ENCODE measurements at regions not wholly inside any gene's neighbourhood (a gene's known extent, or its start where the extent isn't known, plus 50 kb on each side); places are given as distances from the start of the nearest gene placed in this dataset.
A peak's percentile ranks its signal among the peaks of the same experiment; 100 is the strongest.
"Not testable (repeated sequence)": the region's sequence is repeated elsewhere in the genome, so short reads cannot be mapped to it uniquely, and the experiment has no call there.

- Mint-ChIP-seq H3K27me3 (ENCODE audit: unreplicated experiment) (no peaks in the 10 kb centered on the region), H3K4me3 (ENCODE audit: unreplicated experiment) (no peak overlapping the region), H3K9me3 (ENCODE audit: unreplicated experiment) (peaks cover 3% of the 10 kb centered on the region), H3K4me1 (ENCODE audit: low read depth, unreplicated experiment) (peaks cover 8% of the 10 kb centered on the region), H3K27ac (ENCODE audit: unreplicated experiment) (no peak overlapping the region), H3K36me3 (ENCODE audit: unreplicated experiment) (no peaks in the 10 kb centered on the region)
- no peak for TF ChIP-seq CTCF (IDR thresholded peaks at IDR 0.05; ENCODE audit: partially characterized antibody, unreplicated experiment)
- no peak for DNase-seq
These were observed 71.6 kb upstream of the HSPB3 start for GRCh38 chr5:54383941-54384340.

DNA sequence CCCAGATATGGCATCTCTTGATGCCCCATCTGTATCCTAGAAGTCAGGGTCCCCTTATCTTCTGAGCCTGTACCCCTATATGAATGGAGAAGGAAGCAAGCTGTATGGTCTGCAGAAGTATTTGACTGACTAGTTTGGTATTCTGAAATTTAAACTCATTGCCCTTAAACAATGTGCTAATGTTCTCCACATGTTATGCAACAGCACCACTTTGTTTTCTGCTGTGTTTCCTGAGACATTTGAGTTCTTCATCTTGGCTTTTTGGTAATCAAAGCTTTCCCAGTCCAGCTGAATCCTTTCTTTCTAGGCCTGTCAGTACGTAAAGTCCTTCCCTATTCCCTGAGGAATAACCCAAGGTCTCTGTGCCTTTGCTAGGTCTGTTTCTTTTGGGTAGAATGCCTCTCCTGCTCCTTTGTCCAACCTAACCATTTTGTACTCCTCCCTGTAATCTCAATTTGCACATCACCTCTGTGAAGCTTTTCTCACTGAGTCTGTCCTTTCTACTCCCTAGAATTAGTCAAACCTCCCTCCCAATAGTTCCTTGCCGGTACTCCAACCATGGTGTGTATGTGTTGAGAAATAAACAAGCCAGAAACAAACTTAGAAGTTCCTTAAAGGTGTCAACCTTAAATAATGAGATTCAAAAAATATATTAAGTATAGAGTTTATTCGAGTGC is 72.1 kb upstream of the HSPB3 start:
- no peak for DNase-seq
- H3K36me3 Mint-ChIP-seq (ENCODE audit: unreplicated experiment), result no peaks in the 10 kb centered on the region
- H3K27ac Mint-ChIP-seq (ENCODE audit: unreplicated experiment), result peak overlapping the region; percentile 49
- no peak overlapping the region for H3K4me3 Mint-ChIP-seq (ENCODE audit: unreplicated experiment)
- peaks cover 3% of the 10 kb centered on the region for H3K9me3 Mint-ChIP-seq (ENCODE audit: unreplicated experiment)
- peaks cover 8% of the 10 kb centered on the region for H3K4me1 Mint-ChIP-seq (ENCODE audit: low read depth, unreplicated experiment)
- no peaks in the 10 kb centered on the region for H3K27me3 Mint-ChIP-seq (ENCODE audit: unreplicated experiment)
- no peak for TF ChIP-seq CTCF (IDR thresholded peaks at IDR 0.05; ENCODE audit: partially characterized antibody, unreplicated experiment)

DNA sequence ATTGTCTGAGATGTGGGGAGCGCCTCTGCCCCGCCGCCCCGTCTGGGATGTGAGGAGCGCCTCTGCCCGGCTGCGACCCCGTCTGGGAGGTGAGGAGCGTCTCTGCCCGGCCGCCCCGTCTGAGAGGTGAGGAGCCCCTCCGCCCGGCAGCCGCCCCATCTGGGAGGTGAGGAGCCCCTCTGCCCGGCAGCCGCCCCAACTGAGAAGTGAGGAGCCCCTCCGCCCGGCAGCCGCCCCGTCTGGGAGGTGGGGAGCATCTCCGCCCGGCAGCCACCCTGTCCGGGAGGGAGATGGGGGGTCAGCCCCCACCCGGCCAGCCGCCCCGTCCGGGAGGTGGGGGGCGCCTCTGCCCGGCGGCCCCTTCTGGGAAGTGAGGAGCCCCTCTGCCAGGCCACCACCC is 70.9 kb upstream of the ARL15 start:
- H3K27ac Mint-ChIP-seq (ENCODE audit: unreplicated experiment); H3K4me1 Mint-ChIP-seq (ENCODE audit: low read depth, unreplicated experiment); H3K36me3 Mint-ChIP-seq (ENCODE audit: unreplicated experiment); H3K9me3 Mint-ChIP-seq (ENCODE audit: unreplicated experiment); H3K4me3 Mint-ChIP-seq (ENCODE audit: unreplicated experiment); H3K27me3 Mint-ChIP-seq (ENCODE audit: unreplicated experiment); DNase-seq: not testable (repeated sequence)

GRCh38 chr5:54379590-54379989 is 69.2 kb upstream of the ARL15 start:
- H3K27ac Mint-ChIP-seq (ENCODE audit: unreplicated experiment), result no peak overlapping the region
- no peaks in the 10 kb centered on the region for H3K27me3 Mint-ChIP-seq (ENCODE audit: unreplicated experiment)
- DNase-seq, result no peak
- peaks cover 3% of the 10 kb centered on the region for H3K9me3 Mint-ChIP-seq (ENCODE audit: unreplicated experiment)
- H3K4me1 Mint-ChIP-seq (ENCODE audit: low read depth, unreplicated experiment), result peaks cover 3% of the 10 kb centered on the region
- no peaks in the 10 kb centered on the region for H3K36me3 Mint-ChIP-seq (ENCODE audit: unreplicated experiment)
- TF ChIP-seq CTCF (IDR thresholded peaks at IDR 0.05; ENCODE audit: partially characterized antibody, unreplicated experiment), result no peak
- no peak overlapping the region for H3K4me3 Mint-ChIP-seq (ENCODE audit: unreplicated experiment)

GRCh38 chr5:54378707-54379106 is 68.3 kb upstream of the ARL15 start:
- H3K27me3 Mint-ChIP-seq (ENCODE audit: unreplicated experiment), result no peaks in the 10 kb centered on the region
- peaks cover 3% of the 10 kb centered on the region for H3K9me3 Mint-ChIP-seq (ENCODE audit: unreplicated experiment)
- H3K4me1 Mint-ChIP-seq (ENCODE audit: low read depth, unreplicated experiment), result peaks cover 3% of the 10 kb centered on the region
- no peak for DNase-seq
- TF ChIP-seq CTCF (IDR thresholded peaks at IDR 0.05; ENCODE audit: partially characterized antibody, unreplicated experiment), result no peak
- no peak overlapping the region for H3K27ac Mint-ChIP-seq (ENCODE audit: unreplicated experiment)
- H3K36me3 Mint-ChIP-seq (ENCODE audit: unreplicated experiment), result no peaks in the 10 kb centered on the region
- H3K4me3 Mint-ChIP-seq (ENCODE audit: unreplicated experiment), result no peak overlapping the region

DNA sequence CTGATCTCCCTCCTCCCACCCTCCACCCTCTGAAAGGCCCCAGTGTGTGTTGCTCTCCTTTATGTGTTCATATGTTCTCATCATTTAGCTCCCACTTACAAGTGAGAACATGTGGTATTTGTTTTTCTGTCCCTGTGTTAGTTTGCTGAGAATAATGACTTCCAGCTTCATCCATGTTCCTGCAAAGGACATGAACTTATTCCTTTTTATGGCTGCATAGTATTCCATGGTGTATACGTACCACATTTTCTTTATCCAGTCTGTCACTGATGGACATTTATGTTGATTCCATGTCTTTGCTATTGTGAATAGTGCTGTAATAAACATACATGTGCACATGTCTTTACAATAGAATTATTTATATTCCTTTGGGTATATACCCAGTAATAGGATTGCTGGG is 67.0 kb upstream of the ARL15 start:
- not testable (repeated sequence) for H3K4me3 Mint-ChIP-seq (ENCODE audit: unreplicated experiment); DNase-seq; H3K27me3 Mint-ChIP-seq (ENCODE audit: unreplicated experiment); H3K4me1 Mint-ChIP-seq (ENCODE audit: low read depth, unreplicated experiment); H3K36me3 Mint-ChIP-seq (ENCODE audit: unreplicated experiment); H3K27ac Mint-ChIP-seq (ENCODE audit: unreplicated experiment); H3K9me3 Mint-ChIP-seq (ENCODE audit: unreplicated experiment)
